HG03139 (cell line): ENCODE measurements at regions not wholly inside any gene's neighbourhood (a gene's known extent, or its start where the extent isn't known, plus 50 kb on each side); places are given as distances from the start of the nearest gene placed in this dataset.
"Not testable (repeated sequence)": the region's sequence is repeated elsewhere in the genome, so short reads cannot be mapped to it uniquely, and the experiment has no call there.

Experiments used
- ATAC-seq: cut with Tn5 transposase; IDR thresholded peaks from one replicate; pipeline ENCODE4 v1.9.1; 2021; ENCODE audit not compliant: unreplicated experiment

GRCh38 chr21:35713914-35714313 is 346.4 kb downstream of the SETD4 start:
- no peak for ATAC-seq

GRCh38 chr21:35711661-35712060 is 348.7 kb downstream of the SETD4 start:
- no peak for ATAC-seq

- ATAC-seq: no peak
These were observed 349.1 kb downstream of the SETD4 start for GRCh38 chr21:35711213-35711612.

GRCh38 chr21:35709990-35710389 is 350.3 kb downstream of the SETD4 start:
- ATAC-seq: not testable (repeated sequence)

GRCh38 chr21:35705888-35706287 is 354.4 kb downstream of the SETD4 start:
- no peak for ATAC-seq

GRCh38 chr21:35705237-35705887 is 355.0 kb downstream of the SETD4 start:
- ATAC-seq: no peak

- ATAC-seq: no peak
These were observed 356.6 kb downstream of the SETD4 start for GRCh38 chr21:35703704-35704103.

GRCh38 chr21:35699361-35699760 is 361.0 kb downstream of the SETD4 start:
- ATAC-seq: no peak

GRCh38 chr21:35697321-35697808 is 363.0 kb downstream of the SETD4 start:
- no peak for ATAC-seq

GRCh38 chr21:35696644-35697043 is 363.7 kb downstream of the SETD4 start:
- ATAC-seq: no peak

GRCh38 chr21:35692311-35692710 is 368.0 kb downstream of the SETD4 start:
- ATAC-seq: no peak

GRCh38 chr21:35690436-35690835 is 369.9 kb downstream of the SETD4 start:
- ATAC-seq: no peak

GRCh38 chr21:35686156-35686555 is 374.2 kb downstream of the SETD4 start:
- ATAC-seq: no peak

- ATAC-seq: no peak
These were observed 376.5 kb downstream of the SETD4 start for GRCh38 chr21:35683664-35684304.

GRCh38 chr21:35682904-35683549 is 377.3 kb downstream of the SETD4 start:
- ATAC-seq: no peak

- ATAC-seq: no peak
These were observed 378.4 kb downstream of the SETD4 start for GRCh38 chr21:35681946-35682345.

- ATAC-seq: no peak
These were observed 381.2 kb downstream of the SETD4 start for GRCh38 chr21:35679076-35679475.

- ATAC-seq: no peak
These were observed 381.9 kb downstream of the SETD4 start for GRCh38 chr21:35678393-35678792.

GRCh38 chr21:35677298-35677841 is 383.0 kb downstream of the SETD4 start:
- no peak for ATAC-seq

- no peak for ATAC-seq
These were observed 385.3 kb downstream of the SETD4 start for GRCh38 chr21:35674895-35675470.

GRCh38 chr21:35674091-35674671 is 386.1 kb downstream of the SETD4 start:
- no peak for ATAC-seq
